GM21447 (cell line): ENCODE measurements at regions not wholly inside any gene's neighbourhood (a gene's known extent, or its start where the extent isn't known, plus 50 kb on each side); places are given as distances from the start of the nearest gene placed in this dataset.
"Not testable (repeated sequence)": the region's sequence is repeated elsewhere in the genome, so short reads cannot be mapped to it uniquely, and the experiment has no call there.

ENCODE experiments used
- ATAC-seq: cut with Tn5 transposase; IDR thresholded peaks from one replicate; pipeline ENCODE4 v1.9.1; 2021; ENCODE audit not compliant: unreplicated experiment

DNA sequence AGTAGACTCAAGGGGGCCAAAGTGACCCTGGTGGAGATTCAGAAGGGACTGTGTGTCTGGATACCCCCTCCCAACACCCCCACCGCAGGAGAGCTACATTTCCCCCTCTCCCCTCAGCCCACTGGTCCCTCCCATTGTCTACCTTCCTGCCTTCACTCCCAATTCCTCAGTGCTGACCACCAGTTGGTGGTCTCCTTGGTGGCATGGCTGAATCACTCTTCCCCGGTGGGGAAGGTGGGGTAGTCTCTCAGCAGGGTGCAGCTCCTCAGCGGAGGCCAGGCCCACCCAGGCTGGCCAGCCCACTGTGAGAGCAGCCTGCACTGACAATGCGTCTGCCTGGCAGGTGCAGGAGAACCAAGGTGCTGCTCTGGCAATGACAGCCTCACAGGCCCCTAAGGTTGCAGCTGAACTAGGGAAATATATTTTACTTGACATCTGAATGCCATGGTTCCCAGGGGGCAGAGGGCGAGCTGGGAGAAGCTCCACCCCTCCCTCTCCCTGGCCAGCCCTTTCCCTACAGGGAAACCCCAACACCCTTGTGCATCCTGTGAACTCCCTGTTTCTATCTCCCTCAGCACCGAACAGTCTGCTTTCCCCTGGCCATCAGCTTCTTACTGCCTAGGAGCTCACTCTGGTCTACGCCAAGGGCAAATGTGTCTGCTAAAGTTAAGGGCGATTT is 62.6 kb upstream of the PAX8 start:
- no peak for ATAC-seq

DNA sequence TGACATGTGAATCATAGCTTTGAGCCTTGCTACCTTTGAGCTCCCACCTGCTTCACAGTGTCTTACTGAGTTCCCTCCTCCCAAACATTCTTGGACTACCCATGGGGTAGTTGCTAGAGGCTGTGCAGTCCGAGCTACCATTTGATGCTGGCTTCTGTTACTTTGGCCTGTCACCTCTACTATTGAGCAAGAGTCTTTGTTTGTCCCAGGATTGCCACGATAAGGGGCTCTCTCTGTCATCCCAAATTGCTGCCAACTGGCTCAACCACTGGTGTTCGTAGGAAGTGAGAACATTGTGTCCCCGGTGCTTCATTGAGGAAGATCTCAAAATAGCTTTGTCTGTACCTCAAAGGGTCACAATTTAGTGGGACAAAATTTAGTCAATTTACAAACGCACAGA is 59.1 kb upstream of the PAX8 start:
- no peak for ATAC-seq

DNA sequence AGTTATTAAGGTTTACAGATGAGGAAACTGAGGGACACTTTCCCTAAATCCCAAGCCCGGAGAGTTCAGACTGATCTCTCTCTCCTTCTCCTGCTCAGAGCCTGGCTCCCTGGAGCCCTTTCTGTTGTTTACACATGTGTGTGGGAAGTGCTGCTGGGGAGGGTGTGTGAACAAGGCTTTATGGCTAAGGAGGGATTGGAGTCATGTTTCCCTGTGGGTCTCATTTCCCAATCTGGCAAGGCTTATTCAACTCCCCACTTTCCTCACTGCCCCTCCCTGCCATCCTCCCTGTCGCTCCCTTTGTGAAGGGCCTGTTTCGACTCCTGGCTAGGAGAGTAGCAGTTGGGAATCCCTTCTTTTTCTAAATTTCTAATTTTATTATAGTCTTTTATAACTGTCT is 57.3 kb upstream of the PAX8 start:
- ATAC-seq, result not testable (repeated sequence)

DNA sequence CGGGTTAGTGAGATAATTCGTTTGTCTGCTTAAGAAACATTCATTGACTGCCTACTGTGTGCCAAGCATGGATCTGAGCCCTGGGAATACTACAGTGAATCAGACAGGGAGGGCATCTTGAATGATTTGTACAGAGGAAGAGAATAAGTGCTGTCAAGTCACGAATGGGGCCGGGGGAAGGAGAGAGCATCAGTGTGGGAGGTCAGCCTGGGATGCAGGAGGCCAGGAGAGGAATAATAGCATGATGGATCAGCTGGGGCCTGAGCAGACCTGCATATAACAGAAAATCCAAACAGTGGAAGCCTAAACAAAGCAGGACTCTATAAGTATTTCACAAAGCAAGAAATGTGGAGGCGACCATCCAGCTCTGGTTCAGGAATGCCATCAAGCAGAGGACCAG is 55.4 kb upstream of the PAX8 start:
- ATAC-seq, result no peak

DNA sequence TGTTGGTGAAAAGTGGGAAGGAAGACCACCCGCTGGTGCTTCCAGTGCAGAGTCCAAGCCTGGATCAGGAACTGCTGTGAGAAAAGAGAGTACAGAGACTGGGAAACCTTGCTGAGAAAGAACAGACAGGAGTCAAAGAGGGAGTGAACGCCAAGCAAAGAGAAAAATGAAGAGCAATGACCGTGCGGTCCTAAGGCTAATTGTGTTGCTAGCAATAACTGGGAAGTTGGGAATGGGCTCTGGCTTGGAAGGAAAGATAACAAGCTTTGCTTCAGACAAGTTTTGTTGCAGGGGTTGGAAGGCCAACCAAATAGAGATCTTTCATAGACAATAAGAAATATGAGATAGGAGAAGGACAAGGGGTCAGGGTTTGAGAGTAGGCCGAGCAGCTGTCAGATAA is 55.0 kb upstream of the PAX8 start:
- not testable (repeated sequence) for ATAC-seq

DNA sequence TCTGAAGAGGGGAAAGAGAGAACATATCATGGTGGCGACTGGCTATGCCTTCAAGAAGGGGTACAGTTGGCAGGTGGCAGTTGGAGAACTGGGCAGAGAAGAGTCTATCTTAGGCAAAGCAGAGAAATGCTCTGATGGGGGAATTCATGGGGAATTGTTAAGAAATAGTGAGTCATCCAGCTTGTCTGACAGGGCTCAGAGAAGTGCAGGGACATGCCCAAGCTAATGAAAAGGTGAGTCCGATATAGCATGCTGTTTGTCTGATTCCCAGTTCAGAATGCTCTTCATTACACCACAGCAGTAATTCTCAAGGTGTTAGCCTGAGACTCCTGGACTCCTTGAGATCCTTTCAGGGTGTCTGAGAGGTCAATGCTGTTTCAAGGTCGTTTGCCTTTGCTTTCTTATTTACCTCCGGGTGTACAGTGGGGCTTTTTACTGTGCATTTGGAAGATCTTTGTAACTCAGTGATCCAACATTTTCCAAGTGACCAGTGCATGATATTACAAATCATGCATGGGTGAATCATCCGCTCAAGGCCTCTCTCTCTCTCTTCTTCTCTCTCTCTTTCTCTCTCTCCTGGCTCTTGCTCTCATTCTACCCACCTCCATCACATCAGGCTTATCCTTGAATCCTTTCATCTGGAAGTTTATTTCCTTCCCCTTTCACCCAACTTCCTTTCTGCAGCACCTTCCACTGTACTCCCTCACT is 51.5 kb upstream of the PAX8 start:
- not testable (repeated sequence) for ATAC-seq

DNA sequence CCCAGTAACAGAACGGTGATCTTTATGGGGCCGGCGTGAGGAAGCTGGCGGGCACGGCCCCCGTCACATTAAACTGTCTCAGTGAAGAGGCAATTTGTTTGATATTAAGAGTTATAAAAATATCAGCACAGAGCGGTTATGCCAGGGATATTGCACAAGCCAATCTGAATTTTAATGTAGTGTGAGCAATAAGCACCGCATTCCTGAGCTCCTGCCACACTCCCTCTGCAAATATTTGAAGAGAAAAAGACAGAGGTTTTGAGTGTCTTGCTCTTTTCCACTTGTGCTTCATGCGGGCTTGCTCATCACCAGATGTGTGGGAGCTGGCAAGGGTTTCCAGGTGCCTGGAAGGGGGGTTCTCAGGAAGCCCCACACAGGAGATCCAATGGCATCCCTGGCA is 50.3 kb upstream of the PAX8 start:
- not testable (repeated sequence) for ATAC-seq

DNA sequence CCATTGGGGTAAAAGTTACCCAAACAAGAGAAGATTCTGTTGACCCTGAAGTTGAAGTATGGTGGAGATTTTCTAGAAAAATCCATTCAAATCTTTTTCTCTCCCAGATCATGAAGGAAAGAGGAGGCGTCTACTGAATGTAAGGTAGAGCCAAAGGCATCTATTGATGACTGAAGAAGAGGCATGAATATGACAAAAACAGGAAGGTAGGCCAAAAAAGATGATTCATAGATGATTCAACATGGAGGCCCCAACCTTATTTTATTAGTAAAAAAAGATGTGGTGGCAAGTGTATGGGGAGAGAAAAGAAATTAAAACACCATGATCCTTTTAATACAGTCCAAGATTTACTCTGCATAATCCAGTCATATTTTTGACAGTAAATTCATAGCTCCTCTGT is 49.9 kb upstream of the PAX8 start:
- ATAC-seq, result not testable (repeated sequence)
